ENCODE measurements at regions not wholly inside any gene's neighbourhood (a gene's known extent, or its start where the extent isn't known, plus 50 kb on each side); places are given as distances from the start of the nearest gene placed in this dataset.

DNA sequence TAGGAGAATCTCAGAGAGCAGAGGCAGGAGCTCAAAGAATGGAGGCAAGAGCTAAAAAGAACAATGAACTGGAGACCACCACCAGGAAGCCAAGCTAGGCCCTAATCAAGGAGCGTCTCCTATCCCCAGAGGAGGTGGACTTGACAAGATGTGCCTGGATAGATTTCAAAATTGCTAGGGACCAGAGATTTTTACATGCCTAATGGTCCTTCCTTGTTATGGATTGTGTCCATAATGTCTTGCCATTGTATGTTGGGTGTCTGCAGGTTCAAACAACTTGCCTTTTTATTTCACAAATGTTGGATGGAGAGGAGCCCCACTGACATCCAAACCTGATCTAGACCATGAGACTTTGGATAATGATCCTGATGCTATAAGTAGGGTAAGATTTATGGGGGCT is 88.2 kb upstream of the TP53I11 start:
- Histone ChIP-seq H3K9me3 (ENCODE audit: insufficient read depth, low read length, severe bottlenecking) (peaks cover 3% of the 10 kb centered on the region), H3K36me3 (ENCODE audit: insufficient read depth, low read length) (no peaks in the 10 kb centered on the region), H3K27ac (ENCODE audit: low read length) (no peak overlapping the region), H3K4me3 (ENCODE audit: low read depth in 1 of 2, low read length in 2 of 2) (no peak overlapping the region), H2AFZ (ENCODE audit: low read depth, low read length) (no peak overlapping the region), H4K20me1 (ENCODE audit: insufficient read depth, low read length) (no peaks in the 10 kb centered on the region), H3K4me1 (ENCODE audit: insufficient read depth, low read length) (no peaks in the 10 kb centered on the region), H3K27me3 (ENCODE audit: insufficient read depth, low read length, poor library complexity) (no peaks in the 10 kb centered on the region), H3K79me2 (ENCODE audit: insufficient read depth, low read length) (no peaks in the 10 kb centered on the region), H3K4me2 (ENCODE audit: insufficient read depth, low read length) (no peak overlapping the region), H3K9ac (ENCODE audit: low read depth, low read length) (no peak overlapping the region)
- DNase-seq (no peak), ATAC-seq (ENCODE audit: insufficient read depth, low read depth) (no peak)
- TF ChIP-seq CTCF (IDR thresholded peaks at IDR 0.05; ENCODE audit: borderline replicate concordance, extremely low read depth, low read length, poor library complexity, severe bottlenecking) (no peak), EZH2 (IDR thresholded peaks at IDR 0.05; ENCODE audit: borderline replicate concordance, low read depth, low read length, severe bottlenecking) (no peak)

DNA sequence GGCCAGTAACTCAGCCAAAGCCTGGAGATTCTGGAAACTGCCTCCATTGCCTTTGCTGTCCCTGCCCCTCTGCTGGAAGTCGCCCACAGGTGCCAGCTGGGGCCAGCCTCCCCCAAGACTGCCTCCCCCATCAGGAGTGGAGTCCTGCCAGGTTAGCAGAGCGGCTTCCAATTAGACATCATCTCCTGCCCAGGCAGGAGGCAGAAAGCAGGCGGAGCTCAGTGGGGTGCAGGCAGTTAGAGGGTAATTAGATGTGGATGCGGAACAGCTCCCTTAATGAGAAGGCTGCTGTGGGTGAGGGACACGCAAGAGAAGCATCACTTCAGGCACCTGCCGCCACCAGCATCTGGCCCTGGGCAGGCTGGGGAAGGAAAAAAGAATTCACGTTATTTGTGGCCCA is 90.9 kb upstream of the TP53I11 start:
- Histone ChIP-seq H3K4me3 (ENCODE audit: low read depth in 1 of 2, low read length in 2 of 2) (no peak overlapping the region), H3K36me3 (ENCODE audit: insufficient read depth, low read length) (no peaks in the 10 kb centered on the region), H3K4me1 (ENCODE audit: insufficient read depth, low read length) (no peaks in the 10 kb centered on the region), H3K27ac (ENCODE audit: low read length) (no peak overlapping the region), H4K20me1 (ENCODE audit: insufficient read depth, low read length) (no peaks in the 10 kb centered on the region), H3K9ac (ENCODE audit: low read depth, low read length) (no peak overlapping the region), H3K4me2 (ENCODE audit: insufficient read depth, low read length) (no peak overlapping the region), H3K9me3 (ENCODE audit: insufficient read depth, low read length, severe bottlenecking) (peaks cover 3% of the 10 kb centered on the region), H3K79me2 (ENCODE audit: insufficient read depth, low read length) (no peaks in the 10 kb centered on the region), H2AFZ (ENCODE audit: low read depth, low read length) (no peak overlapping the region), H3K27me3 (ENCODE audit: insufficient read depth, low read length, poor library complexity) (no peaks in the 10 kb centered on the region)
- TF ChIP-seq CTCF (IDR thresholded peaks at IDR 0.05; ENCODE audit: borderline replicate concordance, extremely low read depth, low read length, poor library complexity, severe bottlenecking) (no peak), EZH2 (IDR thresholded peaks at IDR 0.05; ENCODE audit: borderline replicate concordance, low read depth, low read length, severe bottlenecking) (no peak)
- ATAC-seq (ENCODE audit: insufficient read depth, low read depth), result no peak
- DNase-seq, result no peak

GRCh38 chr11:45042560-45042959 is 91.9 kb upstream of the TP53I11 start:
- peaks cover 3% of the 10 kb centered on the region for H3K9me3 ChIP-seq (ENCODE audit: insufficient read depth, low read length, severe bottlenecking)
- H3K4me3 ChIP-seq (ENCODE audit: low read depth in 1 of 2, low read length in 2 of 2), result no peak overlapping the region
- no peak overlapping the region for H3K27ac ChIP-seq (ENCODE audit: low read length)
- no peaks in the 10 kb centered on the region for H4K20me1 ChIP-seq (ENCODE audit: insufficient read depth, low read length)
- H2AFZ ChIP-seq (ENCODE audit: low read depth, low read length), result no peak overlapping the region
- ATAC-seq (ENCODE audit: insufficient read depth, low read depth), result no peak
- H3K36me3 ChIP-seq (ENCODE audit: insufficient read depth, low read length), result no peaks in the 10 kb centered on the region
- H3K4me2 ChIP-seq (ENCODE audit: insufficient read depth, low read length), result no peak overlapping the region
- no peak overlapping the region for H3K9ac ChIP-seq (ENCODE audit: low read depth, low read length)
- H3K79me2 ChIP-seq (ENCODE audit: insufficient read depth, low read length), result no peaks in the 10 kb centered on the region
- no peak for DNase-seq
- H3K4me1 ChIP-seq (ENCODE audit: insufficient read depth, low read length), result no peaks in the 10 kb centered on the region
- TF ChIP-seq CTCF (IDR thresholded peaks at IDR 0.05; ENCODE audit: borderline replicate concordance, extremely low read depth, low read length, poor library complexity, severe bottlenecking) (no peak), EZH2 (IDR thresholded peaks at IDR 0.05; ENCODE audit: borderline replicate concordance, low read depth, low read length, severe bottlenecking) (no peak)
- no peaks in the 10 kb centered on the region for H3K27me3 ChIP-seq (ENCODE audit: insufficient read depth, low read length, poor library complexity)

Measured in DND-41 (cell line).